ENCODE measurements at regions not wholly inside any gene's neighbourhood (a gene's known extent, or its start where the extent isn't known, plus 50 kb on each side); places are given as distances from the start of the nearest gene placed in this dataset.

GRCh38 chr1:70866542-70867264, 180.9 kb downstream of the PTGER3 start:
- TF ChIP-seq TSHZ1 (CRISPR knock-in tag; IDR thresholded peaks at IDR 0.05) (no peak), SNRNP70 (optimal IDR thresholded peaks at IDR 0.05; ENCODE audit: low read depth, low read length) (no peak), RBBP5 (IDR thresholded peaks at IDR 0.05; ENCODE audit: borderline replicate concordance, insufficient read depth, low read length, poor library complexity, severe bottlenecking) (no peak), ZNF316 (IDR thresholded peaks at IDR 0.05) (no peak), ZKSCAN3 (CRISPR knock-in tag; IDR thresholded peaks at IDR 0.05) (no peak), MLX (CRISPR knock-in tag; conservative IDR thresholded peaks at IDR 0.05) (no peak), CCAR2 (IDR thresholded peaks at IDR 0.05; ENCODE audit: low read depth, low read length) (no peak), TBP (optimal IDR thresholded peaks at IDR 0.05; ENCODE audit: low read depth, low read length) (no peak), KLF16 (IDR thresholded peaks at IDR 0.05) (no peak), ZFP1 (CRISPR knock-in tag; IDR thresholded peaks at IDR 0.05) (no peak), ZNF41 (CRISPR knock-in tag; conservative IDR thresholded peaks at IDR 0.05) (no peak)

Measured in K562 (cell line).